ENCODE measurements at regions not wholly inside any gene's neighbourhood (a gene's known extent, or its start where the extent isn't known, plus 50 kb on each side); places are given as distances from the start of the nearest gene placed in this dataset.
A peak's percentile ranks its signal among the peaks of the same experiment; 100 is the strongest.

GRCh38 chr3:164390046-164390445, 688.2 kb downstream of the SI start:
- TF ChIP-seq EZH2 (IDR thresholded peaks at IDR 0.05; ENCODE audit: borderline replicate concordance, low read length) = no peak
- peak; percentile 45 for TF ChIP-seq CTCF (IDR thresholded peaks at IDR 0.05; ENCODE audit: low read length)
